ENCODE measurements at regions not wholly inside any gene's neighbourhood (a gene's known extent, or its start where the extent isn't known, plus 50 kb on each side); places are given as distances from the start of the nearest gene placed in this dataset.

DNA sequence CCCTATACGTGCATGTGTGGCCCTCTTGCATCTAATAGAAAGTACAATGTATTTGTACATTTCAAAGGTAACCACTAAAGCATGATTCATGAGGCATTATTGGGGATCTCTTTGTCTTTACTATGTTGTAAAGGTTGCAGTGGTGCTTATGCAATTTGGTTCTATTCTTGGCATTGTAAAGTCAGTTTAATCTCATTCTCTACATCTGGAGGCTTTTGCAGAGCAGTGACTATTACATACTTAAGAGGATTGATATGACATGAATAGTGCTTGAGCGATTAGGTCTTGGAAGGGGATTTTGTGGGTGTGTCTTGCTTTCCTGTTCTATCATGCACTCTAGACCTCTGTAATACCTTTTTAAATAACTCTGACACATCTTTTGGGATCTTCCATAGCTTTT is 610.0 kb downstream of the EFNB2 start:
- TF ChIP-seq, protein P1, sequence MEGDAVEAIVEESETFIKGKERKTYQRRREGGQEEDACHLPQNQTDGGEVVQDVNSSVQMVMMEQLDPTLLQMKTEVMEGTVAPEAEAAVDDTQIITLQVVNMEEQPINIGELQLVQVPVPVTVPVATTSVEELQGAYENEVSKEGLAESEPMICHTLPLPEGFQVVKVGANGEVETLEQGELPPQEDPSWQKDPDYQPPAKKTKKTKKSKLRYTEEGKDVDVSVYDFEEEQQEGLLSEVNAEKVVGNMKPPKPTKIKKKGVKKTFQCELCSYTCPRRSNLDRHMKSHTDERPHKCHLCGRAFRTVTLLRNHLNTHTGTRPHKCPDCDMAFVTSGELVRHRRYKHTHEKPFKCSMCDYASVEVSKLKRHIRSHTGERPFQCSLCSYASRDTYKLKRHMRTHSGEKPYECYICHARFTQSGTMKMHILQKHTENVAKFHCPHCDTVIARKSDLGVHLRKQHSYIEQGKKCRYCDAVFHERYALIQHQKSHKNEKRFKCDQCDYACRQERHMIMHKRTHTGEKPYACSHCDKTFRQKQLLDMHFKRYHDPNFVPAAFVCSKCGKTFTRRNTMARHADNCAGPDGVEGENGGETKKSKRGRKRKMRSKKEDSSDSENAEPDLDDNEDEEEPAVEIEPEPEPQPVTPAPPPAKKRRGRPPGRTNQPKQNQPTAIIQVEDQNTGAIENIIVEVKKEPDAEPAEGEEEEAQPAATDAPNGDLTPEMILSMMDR (IDR thresholded peaks at IDR 0.05; ENCODE audit: low read depth, low read length): no peak
- no peak for TF ChIP-seq EZH2phosphoT487 (IDR thresholded peaks at IDR 0.05; ENCODE audit: low read depth)

All from OCI-LY3 (cell line).